A673 (cell line): ENCODE measurements at regions not wholly inside any gene's neighbourhood (a gene's known extent, or its start where the extent isn't known, plus 50 kb on each side); places are given as distances from the start of the nearest gene placed in this dataset.
A peak's percentile ranks its signal among the peaks of the same experiment; 100 is the strongest.

ENCODE experiments used
- BruUV-seq: library from RNA; stranded (reverse); fragments of 400-500 nt; replicated peaks from 2 replicates; lab custom pipeline; 2021; lab: Mats Ljungman, UMichigan
- CTCF ChIA-PET: fragments of 300-600 bp; sonication (Branson Sonifier 250); formaldehyde crosslinking; loops from one replicate; lab custom pipeline; 2022; ENCODE audit warnings: antibody characterized with exemption; lab: Charles Lee
- POLR2A ChIA-PET: fragments of 300-600 bp; sonication (Branson Sonifier 250); formaldehyde crosslinking; loops from one replicate; lab custom pipeline; 2022; ENCODE audit warnings: antibody characterized with exemption; ENCODE audit not compliant: low non-redundant PET; lab: Charles Lee
- DNase-seq: peaks from one replicate; pipeline ENCODE4 v3.0.0-alpha.2; 2015; ENCODE audit warnings: low spot score
- H3K27ac ChIP-seq: fragments of 200-600 bp; sonication (generic); 2 replicates; pipeline ENCODE4 v1.5.1; 2016; ENCODE audit warnings: mixed run types, low read depth, mild to moderate bottlenecking, mixed read lengths, antibody characterized with exemption, low read length; ENCODE audit not compliant: poor library complexity, severe bottlenecking
- H3K27me3 ChIP-seq: fragments of 200-600 bp; sonication (generic); replicated peaks from 2 replicates; pipeline ENCODE4 v1.6.1; 2017; ENCODE audit warnings: mixed run types, low read depth, mild to moderate bottlenecking, mixed read lengths, antibody characterized with exemption, low read length; ENCODE audit not compliant: insufficient read depth, poor library complexity
- H3K36me3 ChIP-seq: fragments of 200-600 bp; sonication (generic); 2 replicates; pipeline ENCODE4 v1.6.1; 2016; ENCODE audit warnings: mixed run types, mild to moderate bottlenecking, mixed read lengths, antibody characterized with exemption, low read length; ENCODE audit not compliant: insufficient read depth, poor library complexity, severe bottlenecking
- H3K4me1 ChIP-seq: fragments of 200-600 bp; sonication (generic); 2 replicates; pipeline ENCODE4 v1.6.1; 2017; ENCODE audit warnings: mixed run types, mild to moderate bottlenecking, mixed read lengths, antibody characterized with exemption, low read length; ENCODE audit not compliant: insufficient read depth, poor library complexity, severe bottlenecking
- H3K4me3 ChIP-seq: fragments of 200-600 bp; sonication (generic); 2 replicates; pipeline ENCODE4 v1.5.1; 2016; ENCODE audit warnings: low read depth, mixed run types, mild to moderate bottlenecking, mixed read lengths, low read length; ENCODE audit not compliant: poor library complexity, severe bottlenecking
- H3K9me3 ChIP-seq: fragments of 200-600 bp; sonication (generic); 2 replicates; pipeline ENCODE4 v1.6.1; 2016; ENCODE audit warnings: mixed run types, low read depth, mild to moderate bottlenecking, mixed read lengths, antibody characterized with exemption, low read length; ENCODE audit not compliant: poor library complexity, severe bottlenecking
- CTCF ChIP-seq: fragments of 300-800, 200-600 bp; sonication (generic); conservative IDR thresholded peaks from 2 replicates; pipeline ENCODE4 v1.5.1; 2017; ENCODE audit warnings: low read depth, mild to moderate bottlenecking, antibody characterized with exemption, low read length, moderate library complexity, mixed read lengths
- EZH2 ChIP-seq: fragments of 200-600 bp; sonication (generic); IDR thresholded peaks from 2 replicates; pipeline ENCODE4 v1.6.1; 2017; ENCODE audit warnings: borderline replicate concordance, low read depth, mild to moderate bottlenecking, mixed read lengths, antibody characterized with exemption, low read length; ENCODE audit not compliant: poor library complexity, severe bottlenecking
- intact Hi-C: fragments of 100-400 bp; cut with micrococcal nuclease; formaldehyde crosslinking; loops from one replicate; pipeline ENCODE4 v1.10.0; 2022; ENCODE audit not compliant: unreplicated experiment

- ChIA-PET POLR2A (no interaction called here), CTCF (no interaction called here)
- BruUV-seq, result no TSS peak
- no peak for DNase-seq
- H3K9me3 ChIP-seq, result no peaks in the 10 kb centered on the region
- H3K27me3 ChIP-seq, result no peaks in the 10 kb centered on the region
- intact Hi-C loops, result no loop called here
- no peaks in the 10 kb centered on the region for H3K36me3 ChIP-seq
- TF ChIP-seq EZH2 (no peak), CTCF (no peak)
- no peak overlapping the region for H3K4me3 ChIP-seq
- no peak overlapping the region for H3K27ac ChIP-seq
- H3K4me1 ChIP-seq, result peaks cover 12% of the 10 kb centered on the region
Measured at GRCh38 chr5:17880869-17881268, 246.6 kb downstream of the TAF11L14 start.

DNA sequence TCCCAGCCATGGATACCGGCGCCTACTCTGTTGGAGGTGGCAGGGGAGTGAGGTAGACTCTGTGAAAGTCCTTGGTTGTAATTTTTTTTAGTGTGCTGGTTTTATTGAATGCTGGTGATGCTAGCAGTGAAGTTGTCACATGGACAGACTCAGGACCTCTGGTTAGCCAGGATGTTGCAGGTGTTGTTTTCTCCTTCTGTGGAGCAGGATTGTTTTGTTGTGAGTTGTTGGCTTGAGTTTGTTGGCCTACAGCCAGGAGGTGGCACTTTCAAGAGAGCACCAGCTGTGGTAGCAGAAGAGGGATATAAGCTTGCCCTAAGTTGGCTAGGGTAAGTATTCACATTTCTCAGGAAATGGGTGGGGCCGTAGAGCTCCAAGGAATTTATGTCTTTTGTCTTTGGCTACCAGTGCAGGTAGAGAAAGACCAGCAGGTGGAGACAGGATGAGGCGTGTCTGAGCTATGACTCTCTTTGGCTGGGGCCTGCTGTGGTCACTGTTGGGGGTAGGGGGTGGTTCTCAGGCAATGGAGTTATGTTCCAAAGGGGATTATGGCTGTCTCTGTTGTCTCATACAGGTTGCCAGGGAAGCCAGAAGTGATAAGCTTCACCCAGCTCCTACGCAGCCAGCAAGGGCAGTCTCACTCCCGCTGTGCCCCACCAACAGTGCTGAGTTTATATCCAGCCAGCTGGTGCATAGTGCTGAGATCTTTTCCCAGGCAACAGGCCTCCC lies 248.7 kb downstream of the TAF11L14 start:
- H3K9me3 ChIP-seq, result no peaks in the 10 kb centered on the region
- BruUV-seq, result no TSS peak
- H3K27me3 ChIP-seq, result no peaks in the 10 kb centered on the region
- no peak overlapping the region for H3K4me3 ChIP-seq
- DNase-seq, result peak; percentile 53
- H3K36me3 ChIP-seq, result no peaks in the 10 kb centered on the region
- H3K4me1 ChIP-seq, result peaks cover 12% of the 10 kb centered on the region
- TF ChIP-seq CTCF, result 0 out of 2 replicates have a peak, but pooled peaks have one; percentile 14
- no peak for TF ChIP-seq EZH2
- intact Hi-C loops, result no loop called here
- CTCF ChIA-PET, result interaction anchor here (0.6 kb wide), 1 partner anchor 333 kb away, joined by 6 read pairs; no protein-coding TSS in a partner anchor
- no peak overlapping the region for H3K27ac ChIP-seq
- POLR2A ChIA-PET, result no interaction called here

GRCh38 chr5:17888155-17888554 lies 253.9 kb downstream of the TAF11L14 start:
- BruUV-seq, result no TSS peak
- CTCF ChIA-PET, result no interaction called here
- Histone ChIP-seq H3K4me3 (no peak overlapping the region), H3K27me3 (no peaks in the 10 kb centered on the region), H3K27ac (no peak overlapping the region), H3K36me3 (no peaks in the 10 kb centered on the region), H3K9me3 (no peaks in the 10 kb centered on the region), H3K4me1 (peaks cover 20% of the 10 kb centered on the region)
- no peak for TF ChIP-seq EZH2
- TF ChIP-seq CTCF, result no peak
- intact Hi-C loops, result no loop called here
- DNase-seq, result no peak
- POLR2A ChIA-PET, result no interaction called here
